ENCODE measurements at regions not wholly inside any gene's neighbourhood (a gene's known extent, or its start where the extent isn't known, plus 50 kb on each side); places are given as distances from the start of the nearest gene placed in this dataset.
A peak's percentile ranks its signal among the peaks of the same experiment; 100 is the strongest.

DNA sequence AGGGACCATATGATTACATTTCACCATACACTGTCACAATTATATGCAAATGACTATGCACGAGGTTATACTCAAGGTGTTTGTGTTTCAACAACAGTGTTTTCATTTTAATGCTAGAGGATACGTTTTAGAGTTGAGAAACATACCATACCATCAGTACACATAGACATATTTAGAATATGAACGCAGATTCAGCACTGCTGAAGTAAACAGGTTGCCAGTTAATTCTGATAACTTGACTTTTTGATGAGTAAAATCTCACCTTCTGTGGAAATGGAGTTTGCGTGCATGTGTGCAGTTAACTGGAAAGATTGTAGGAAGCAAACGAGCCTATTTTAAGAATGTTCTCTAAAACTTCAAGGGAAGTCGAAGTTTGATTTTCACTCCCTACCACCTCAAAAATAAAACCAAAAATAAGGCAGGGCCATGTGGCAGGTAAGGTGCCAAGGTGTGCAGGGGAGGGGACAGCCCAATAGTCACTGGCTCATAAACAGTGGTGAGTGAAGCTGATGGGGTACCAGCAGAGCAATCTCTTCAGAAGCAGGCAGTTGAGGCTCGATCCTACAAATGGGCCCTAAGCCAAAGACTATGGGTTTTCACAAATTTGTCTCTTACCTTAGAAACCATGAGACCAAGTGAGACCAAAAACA, 213.1 kb downstream of the IKZF2 start:
- no peak for DNase-seq (ENCODE audit: low read depth)
- Histone ChIP-seq H3K36me3 (ENCODE audit: control insufficient read depth, insufficient read depth, low read length) (no peaks in the 10 kb centered on the region), H3K4me3 (ENCODE audit: low read depth, low read length) (no peak overlapping the region), H3K27me3 (ENCODE audit: control insufficient read depth, insufficient read depth, low read length) (no peaks in the 10 kb centered on the region)
- FAIRE-seq: peak; percentile 23
- TF ChIP-seq CTCF (IDR thresholded peaks at IDR 0.05; ENCODE audit: insufficient read depth, low read length, severe bottlenecking): no peak

DNA sequence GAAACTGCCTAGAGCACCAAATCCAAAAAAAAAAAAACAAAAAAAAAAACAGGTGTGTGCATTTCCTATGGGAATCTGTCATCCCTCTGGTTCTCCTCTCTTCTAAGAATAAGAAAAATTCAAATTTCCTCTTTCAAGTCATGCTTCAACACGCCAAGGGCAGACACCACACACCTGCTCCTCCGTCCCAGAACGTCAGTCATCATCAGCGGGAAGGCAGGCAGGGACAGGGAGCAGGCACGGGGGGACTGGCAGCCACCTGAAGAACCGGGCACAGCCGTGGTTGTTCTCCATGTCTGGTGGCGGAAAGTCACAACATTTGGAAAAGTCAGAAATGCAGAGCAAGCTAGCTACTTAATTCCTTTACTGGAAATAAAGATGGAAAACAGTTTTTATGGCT, 214.8 kb downstream of the IKZF2 start:
- H3K27me3 ChIP-seq (ENCODE audit: control insufficient read depth, insufficient read depth, low read length): no peaks in the 10 kb centered on the region
- no peaks in the 10 kb centered on the region for H3K36me3 ChIP-seq (ENCODE audit: control insufficient read depth, insufficient read depth, low read length)
- H3K4me3 ChIP-seq (ENCODE audit: low read depth, low read length): no peak overlapping the region
- TF ChIP-seq CTCF (IDR thresholded peaks at IDR 0.05; ENCODE audit: insufficient read depth, low read length, severe bottlenecking): no peak
- peak; percentile 75 for DNase-seq (ENCODE audit: low read depth)
- no peak for FAIRE-seq

DNA sequence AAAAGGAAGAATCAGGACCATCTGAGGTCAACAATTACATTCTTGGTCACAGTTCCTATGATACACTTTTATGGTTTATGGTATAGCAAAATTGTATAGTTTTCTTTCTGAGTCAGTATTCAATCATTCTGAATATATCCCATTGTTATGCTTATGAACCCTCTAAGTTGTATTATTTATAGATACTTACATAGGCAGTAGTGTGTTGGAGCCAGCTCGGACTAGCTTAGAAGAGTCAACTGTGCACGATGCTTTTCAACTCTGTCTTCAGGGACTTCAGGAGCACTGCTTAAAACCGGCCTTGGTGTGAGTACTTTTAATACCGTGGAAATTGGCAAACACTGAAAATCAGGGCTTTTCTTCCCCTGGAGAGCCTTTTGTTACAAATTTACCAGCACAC, 215.7 kb downstream of the IKZF2 start:
- H3K36me3 ChIP-seq (ENCODE audit: control insufficient read depth, insufficient read depth, low read length): no peaks in the 10 kb centered on the region
- peak; percentile 23 for DNase-seq (ENCODE audit: low read depth)
- FAIRE-seq: no peak
- no peaks in the 10 kb centered on the region for H3K27me3 ChIP-seq (ENCODE audit: control insufficient read depth, insufficient read depth, low read length)
- TF ChIP-seq CTCF (IDR thresholded peaks at IDR 0.05; ENCODE audit: insufficient read depth, low read length, severe bottlenecking): no peak
- H3K4me3 ChIP-seq (ENCODE audit: low read depth, low read length): no peak overlapping the region

DNA sequence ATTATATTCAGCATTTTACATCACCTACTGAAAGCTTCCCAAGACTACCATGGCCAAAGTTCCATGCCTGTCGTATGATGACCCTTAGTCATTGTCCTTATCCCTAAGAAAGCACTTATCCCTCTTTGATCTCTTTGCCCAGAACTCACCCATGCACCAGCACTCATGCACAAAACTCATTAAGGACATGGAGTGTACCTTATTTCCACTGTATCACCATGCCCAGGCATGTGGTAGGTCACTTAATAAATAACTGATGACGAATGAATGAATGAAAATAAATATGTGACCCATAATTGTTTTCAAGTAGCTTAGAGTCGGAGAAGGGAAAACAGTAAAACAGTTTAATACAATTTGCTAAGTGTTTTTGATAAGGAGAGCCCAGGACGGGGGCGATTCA, 220.1 kb downstream of the IKZF2 start:
- no peaks in the 10 kb centered on the region for H3K27me3 ChIP-seq (ENCODE audit: control insufficient read depth, insufficient read depth, low read length)
- no peak for FAIRE-seq
- DNase-seq (ENCODE audit: low read depth): no peak
- H3K36me3 ChIP-seq (ENCODE audit: control insufficient read depth, insufficient read depth, low read length): no peaks in the 10 kb centered on the region
- no peak overlapping the region for H3K4me3 ChIP-seq (ENCODE audit: low read depth, low read length)
- no peak for TF ChIP-seq CTCF (IDR thresholded peaks at IDR 0.05; ENCODE audit: insufficient read depth, low read length, severe bottlenecking)

- H3K4me3 ChIP-seq (ENCODE audit: low read depth, low read length): no peak overlapping the region
- DNase-seq (ENCODE audit: low read depth) (no peak), FAIRE-seq (no peak)
- H3K36me3 ChIP-seq (ENCODE audit: control insufficient read depth, insufficient read depth, low read length): no peaks in the 10 kb centered on the region
- no peaks in the 10 kb centered on the region for H3K27me3 ChIP-seq (ENCODE audit: control insufficient read depth, insufficient read depth, low read length)
- TF ChIP-seq CTCF (IDR thresholded peaks at IDR 0.05; ENCODE audit: insufficient read depth, low read length, severe bottlenecking): no peak
These were observed 220.7 kb downstream of the IKZF2 start for GRCh38 chr2:212930556-212931260.

Measured in bronchial epithelial cell (primary cell).